ENCODE measurements at regions not wholly inside any gene's neighbourhood (a gene's known extent, or its start where the extent isn't known, plus 50 kb on each side); places are given as distances from the start of the nearest gene placed in this dataset.

DNA sequence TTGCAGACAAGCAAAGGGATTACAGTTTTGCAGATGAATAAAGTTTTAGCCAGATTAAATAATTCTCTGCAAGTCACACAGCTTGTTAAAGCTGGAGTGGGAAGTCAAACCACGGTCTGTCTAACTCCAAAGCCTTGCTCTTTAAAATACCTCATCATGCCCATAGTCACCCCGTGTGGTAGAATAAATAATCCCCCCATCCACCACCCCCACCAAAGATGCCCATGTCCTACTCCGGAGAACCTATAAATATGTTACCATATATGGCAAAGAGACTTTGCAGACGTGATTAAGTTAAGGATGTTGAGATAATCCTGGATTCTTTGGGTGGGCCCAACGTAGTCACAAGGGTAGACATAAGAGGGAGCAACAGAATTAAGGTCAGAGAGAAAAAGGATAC lies 118.7 kb downstream of the BEND2 start:
- H3K36me3 ChIP-seq (ENCODE audit: insufficient read depth, low read length), result no peaks in the 10 kb centered on the region
- H3K4me3 ChIP-seq (ENCODE audit: low read length), result no peak overlapping the region
- ATAC-seq (ENCODE audit: poor library complexity) (no peak), DNase-seq (no peak)
- Mint-ChIP-seq H3K9me3 (no peaks in the 10 kb centered on the region), H3K4me1 (ENCODE audit: low read depth) (no peaks in the 10 kb centered on the region), H3K36me3 (ENCODE audit: low read depth) (no peaks in the 10 kb centered on the region), H3K27me3 (peaks cover 25% of the 10 kb centered on the region), H3K27ac (no peak overlapping the region), H3K4me3 (no peak overlapping the region)
- no peaks in the 10 kb centered on the region for H3K9me3 ChIP-seq (ENCODE audit: control insufficient read depth in 1 of 2, insufficient read depth in 1 of 2, low read length in 2 of 2)
- TF ChIP-seq, protein P1, sequence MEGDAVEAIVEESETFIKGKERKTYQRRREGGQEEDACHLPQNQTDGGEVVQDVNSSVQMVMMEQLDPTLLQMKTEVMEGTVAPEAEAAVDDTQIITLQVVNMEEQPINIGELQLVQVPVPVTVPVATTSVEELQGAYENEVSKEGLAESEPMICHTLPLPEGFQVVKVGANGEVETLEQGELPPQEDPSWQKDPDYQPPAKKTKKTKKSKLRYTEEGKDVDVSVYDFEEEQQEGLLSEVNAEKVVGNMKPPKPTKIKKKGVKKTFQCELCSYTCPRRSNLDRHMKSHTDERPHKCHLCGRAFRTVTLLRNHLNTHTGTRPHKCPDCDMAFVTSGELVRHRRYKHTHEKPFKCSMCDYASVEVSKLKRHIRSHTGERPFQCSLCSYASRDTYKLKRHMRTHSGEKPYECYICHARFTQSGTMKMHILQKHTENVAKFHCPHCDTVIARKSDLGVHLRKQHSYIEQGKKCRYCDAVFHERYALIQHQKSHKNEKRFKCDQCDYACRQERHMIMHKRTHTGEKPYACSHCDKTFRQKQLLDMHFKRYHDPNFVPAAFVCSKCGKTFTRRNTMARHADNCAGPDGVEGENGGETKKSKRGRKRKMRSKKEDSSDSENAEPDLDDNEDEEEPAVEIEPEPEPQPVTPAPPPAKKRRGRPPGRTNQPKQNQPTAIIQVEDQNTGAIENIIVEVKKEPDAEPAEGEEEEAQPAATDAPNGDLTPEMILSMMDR (IDR thresholded peaks at IDR 0.05), result no peak
- ChIA-PET CTCF (no interaction called here), POLR2A (no interaction called here)
- peaks cover 3 to 8% of the 10 kb centered on the region in 2 experiments for H3K27me3 ChIP-seq (ENCODE audit: control insufficient read depth in 1 of 2, insufficient read depth in 2 of 2, low read length in 2 of 2)
- no peak overlapping the region for H3K27ac ChIP-seq (ENCODE audit: low read depth in 1 of 2, low read length in 2 of 2)
- intact Hi-C loops (cut with DNase I, micrococcal nuclease), result no loop called here
- H3K4me1 ChIP-seq (ENCODE audit: insufficient read depth, low read length), result no peaks in the 10 kb centered on the region

DNA sequence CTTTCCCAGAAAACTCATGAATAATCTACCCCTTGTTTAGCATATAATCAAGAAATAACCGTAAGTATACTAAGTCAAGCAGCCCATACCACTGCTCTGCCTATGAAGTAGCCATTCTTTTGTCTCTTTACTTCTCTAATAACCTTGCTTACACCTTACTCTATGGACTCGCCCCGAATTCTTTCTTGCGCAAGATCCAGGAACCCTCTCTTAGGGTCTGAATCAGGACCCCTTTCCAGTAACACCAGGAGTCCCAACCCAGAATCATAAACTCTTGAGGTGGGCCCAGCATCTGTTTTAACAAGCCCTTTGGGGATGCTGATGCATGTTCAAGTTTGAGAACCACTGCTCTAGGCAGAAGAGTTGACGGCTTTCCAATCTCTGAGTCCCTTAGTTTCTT lies 119.6 kb downstream of the BEND2 start:
- POLR2A ChIA-PET, result no interaction called here
- Mint-ChIP-seq H3K9me3 (no peaks in the 10 kb centered on the region), H3K4me3 (no peak overlapping the region), H3K36me3 (ENCODE audit: low read depth) (no peaks in the 10 kb centered on the region), H3K27me3 (peaks cover 25% of the 10 kb centered on the region), H3K27ac (no peak overlapping the region), H3K4me1 (ENCODE audit: low read depth) (no peaks in the 10 kb centered on the region)
- H3K9me3 ChIP-seq (ENCODE audit: control insufficient read depth in 1 of 2, insufficient read depth in 1 of 2, low read length in 2 of 2), result no peaks in the 10 kb centered on the region
- TF ChIP-seq, protein P1 (IDR thresholded peaks at IDR 0.05), result no peak
- CTCF ChIA-PET, result no interaction called here
- H3K36me3 ChIP-seq (ENCODE audit: insufficient read depth, low read length), result no peaks in the 10 kb centered on the region
- H3K27me3 ChIP-seq (ENCODE audit: control insufficient read depth in 1 of 2, insufficient read depth in 2 of 2, low read length in 2 of 2), result peaks cover 3 to 8% of the 10 kb centered on the region in 2 experiments
- no peak for ATAC-seq (ENCODE audit: poor library complexity)
- intact Hi-C loops (cut with DNase I, micrococcal nuclease), result no loop called here
- DNase-seq, result no peak
- H3K4me1 ChIP-seq (ENCODE audit: insufficient read depth, low read length), result no peaks in the 10 kb centered on the region
- H3K4me3 ChIP-seq (ENCODE audit: low read length), result no peak overlapping the region
- no peak overlapping the region for H3K27ac ChIP-seq (ENCODE audit: low read depth in 1 of 2, low read length in 2 of 2)

DNA sequence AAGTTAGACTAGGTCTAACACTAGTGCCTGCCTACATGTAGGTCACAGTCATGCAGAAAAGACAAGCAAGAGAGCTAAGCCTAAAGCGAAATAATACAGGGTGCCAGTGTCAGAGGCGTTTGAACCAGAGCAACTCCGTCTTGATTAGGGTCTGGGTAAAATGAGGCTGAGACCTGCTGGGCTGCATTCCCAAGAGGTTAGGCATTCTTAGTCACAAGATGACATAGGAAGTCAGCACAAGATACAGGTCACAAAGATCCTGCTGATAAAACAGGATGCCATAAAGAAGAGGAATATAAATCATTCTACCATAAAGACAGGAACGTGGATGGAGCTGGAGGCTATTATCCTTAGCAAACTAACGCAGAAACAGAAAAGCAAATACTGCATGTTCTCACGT lies 120.9 kb downstream of the BEND2 start:
- Mint-ChIP-seq H3K36me3 (ENCODE audit: low read depth) (no peaks in the 10 kb centered on the region), H3K4me3 (no peak overlapping the region), H3K27ac (no peak overlapping the region), H3K9me3 (no peaks in the 10 kb centered on the region), H3K27me3 (peaks cover 25% of the 10 kb centered on the region), H3K4me1 (ENCODE audit: low read depth) (no peaks in the 10 kb centered on the region)
- ChIA-PET POLR2A (no interaction called here), CTCF (no interaction called here)
- Histone ChIP-seq H3K9me3 (ENCODE audit: control insufficient read depth in 1 of 2, insufficient read depth in 1 of 2, low read length in 2 of 2) (no peaks in the 10 kb centered on the region), H3K27ac (ENCODE audit: low read depth in 1 of 2, low read length in 2 of 2) (no peak overlapping the region), H3K27me3 (ENCODE audit: control insufficient read depth in 1 of 2, insufficient read depth in 2 of 2, low read length in 2 of 2) (peaks cover 3 to 8% of the 10 kb centered on the region in 2 experiments), H3K4me3 (ENCODE audit: low read length) (no peak overlapping the region), H3K36me3 (ENCODE audit: insufficient read depth, low read length) (no peaks in the 10 kb centered on the region), H3K4me1 (ENCODE audit: insufficient read depth, low read length) (no peaks in the 10 kb centered on the region)
- no peak for DNase-seq
- intact Hi-C loops (cut with DNase I, micrococcal nuclease), result no loop called here
- TF ChIP-seq, protein P1 (IDR thresholded peaks at IDR 0.05), result no peak
- no peak for ATAC-seq (ENCODE audit: poor library complexity)
